ENCODE measurements at regions not wholly inside any gene's neighbourhood (a gene's known extent, or its start where the extent isn't known, plus 50 kb on each side); places are given as distances from the start of the nearest gene placed in this dataset.
"Not testable (repeated sequence)": the region's sequence is repeated elsewhere in the genome, so short reads cannot be mapped to it uniquely, and the experiment has no call there.

DNA sequence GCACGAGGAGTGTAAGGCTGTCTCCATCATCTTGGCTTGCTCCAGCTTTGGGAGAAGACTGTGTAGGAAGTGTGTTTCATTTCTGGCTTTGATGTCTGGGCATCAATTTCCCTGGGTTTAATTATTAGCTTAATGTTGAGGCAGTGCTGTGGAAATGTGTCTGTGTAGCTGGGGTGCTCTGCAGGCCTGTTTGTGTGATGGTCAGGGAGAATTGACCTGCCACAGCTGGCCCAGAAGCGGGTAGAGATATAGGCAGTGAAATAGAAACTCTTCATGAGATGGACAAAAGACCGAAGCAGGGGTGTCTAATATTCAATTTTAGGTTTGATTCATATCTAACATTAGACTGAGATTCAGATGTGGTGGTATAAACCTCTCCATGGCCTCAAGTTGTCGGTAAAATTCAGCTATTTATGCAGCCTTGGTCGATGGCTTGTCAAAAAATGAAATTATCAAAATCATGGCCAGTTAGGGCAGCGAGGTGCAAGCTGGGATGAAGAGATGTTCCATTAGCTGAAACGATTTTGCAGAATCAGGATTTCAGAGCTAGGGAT, 95.3 kb upstream of the SNX9 start:
- no peak overlapping the region for H3K9ac ChIP-seq (ENCODE audit: low read depth, low read length)
- H3K36me3 ChIP-seq (ENCODE audit: insufficient read depth, low read length) = no peaks in the 10 kb centered on the region
- peaks cover 9% of the 10 kb centered on the region; the same call in 1 of the 2 replicates for H3K9me3 ChIP-seq (ENCODE audit: control insufficient read depth, insufficient read depth, low read length)
- H3K4me1 ChIP-seq (ENCODE audit: insufficient read depth, low read length) = no peaks in the 10 kb centered on the region

DNA sequence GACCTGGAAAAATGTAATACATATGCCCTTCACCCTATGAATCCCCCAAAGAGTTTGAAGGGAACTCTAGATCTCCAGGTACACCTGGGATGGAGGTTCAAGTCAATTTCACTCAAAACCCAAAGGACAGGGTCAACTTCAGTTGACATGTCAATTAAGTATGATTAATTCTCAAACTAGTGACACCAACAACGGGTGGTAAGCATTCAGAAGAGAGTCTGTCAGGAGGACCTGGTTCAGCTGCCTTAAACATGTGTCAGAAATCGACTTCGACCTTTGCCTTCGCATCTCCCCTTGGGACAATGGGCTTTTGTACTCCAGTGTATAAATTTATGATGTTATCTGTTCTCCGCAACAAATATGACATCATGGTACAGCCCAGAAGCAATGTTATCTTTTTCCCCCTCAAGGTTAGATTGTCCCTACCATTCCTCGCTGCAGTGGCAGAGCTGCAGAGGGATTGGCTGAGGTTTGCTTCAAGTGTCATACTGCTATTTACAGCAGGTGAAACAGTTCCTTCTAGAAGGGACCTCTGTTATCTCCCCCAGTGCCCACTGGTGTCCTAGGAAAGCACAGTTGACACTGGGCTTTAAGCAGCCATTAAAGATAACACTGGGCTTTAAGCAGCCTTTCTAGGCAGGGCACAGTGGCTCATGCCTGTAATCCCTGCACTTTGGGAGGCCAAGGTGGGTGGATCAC, 94.7 kb upstream of the SNX9 start:
- H3K36me3 ChIP-seq (ENCODE audit: insufficient read depth, low read length) = no peaks in the 10 kb centered on the region
- peaks cover 9% of the 10 kb centered on the region; the same call in 1 of the 2 replicates for H3K9me3 ChIP-seq (ENCODE audit: control insufficient read depth, insufficient read depth, low read length)
- H3K9ac ChIP-seq (ENCODE audit: low read depth, low read length) = no peak overlapping the region
- H3K4me1 ChIP-seq (ENCODE audit: insufficient read depth, low read length) = no peaks in the 10 kb centered on the region

DNA sequence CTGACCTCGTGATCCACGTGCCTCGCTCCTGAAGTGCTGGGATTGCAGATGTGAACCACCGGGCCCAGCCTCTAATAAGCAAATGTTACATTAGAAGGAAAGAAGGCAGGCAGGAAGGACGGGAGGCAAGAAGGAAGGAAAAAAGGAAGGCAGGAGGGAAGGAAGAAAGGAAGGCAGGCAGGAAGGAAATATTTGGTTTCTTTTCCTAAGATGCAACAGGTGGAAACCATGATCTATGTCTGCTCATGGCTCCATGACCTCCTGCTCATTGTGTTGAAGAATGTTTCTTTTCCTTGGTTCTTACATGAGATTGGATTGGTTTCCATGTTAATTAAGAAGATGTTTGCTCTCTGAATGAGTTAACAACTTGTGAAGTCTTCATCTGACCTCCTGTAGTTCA, 91.8 kb upstream of the SNX9 start:
- Histone ChIP-seq H3K9me3 (ENCODE audit: control insufficient read depth, insufficient read depth, low read length) (no peaks in the 10 kb centered on the region), H3K36me3 (ENCODE audit: insufficient read depth, low read length) (no peaks in the 10 kb centered on the region), H3K9ac (ENCODE audit: low read depth, low read length) (no peak overlapping the region), H3K4me1 (ENCODE audit: insufficient read depth, low read length) (no peaks in the 10 kb centered on the region)

DNA sequence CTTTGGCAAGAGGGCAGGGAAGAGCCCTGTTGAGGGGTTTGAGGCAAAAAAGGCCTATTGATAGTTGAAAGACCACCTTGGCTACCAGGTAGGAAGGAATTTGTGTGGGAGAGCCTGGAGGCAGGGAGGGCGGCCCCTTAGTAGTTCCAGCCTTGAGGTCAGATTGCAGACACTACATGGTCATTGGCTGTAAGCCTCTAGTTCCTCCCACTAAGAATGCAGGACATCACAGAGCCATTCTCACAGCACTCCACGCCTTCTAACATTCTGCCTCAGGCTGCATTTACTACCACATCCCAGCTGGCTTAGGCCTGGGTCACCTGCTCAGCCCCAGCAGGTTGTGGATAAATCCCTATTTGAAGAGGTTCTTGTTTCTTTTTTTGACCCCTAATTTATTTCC, 91.0 kb upstream of the SNX9 start:
- Histone ChIP-seq H3K9ac (ENCODE audit: low read depth, low read length) (no peak overlapping the region), H3K4me1 (ENCODE audit: insufficient read depth, low read length) (no peaks in the 10 kb centered on the region), H3K9me3 (ENCODE audit: control insufficient read depth, insufficient read depth, low read length) (no peaks in the 10 kb centered on the region), H3K36me3 (ENCODE audit: insufficient read depth, low read length) (no peaks in the 10 kb centered on the region)

DNA sequence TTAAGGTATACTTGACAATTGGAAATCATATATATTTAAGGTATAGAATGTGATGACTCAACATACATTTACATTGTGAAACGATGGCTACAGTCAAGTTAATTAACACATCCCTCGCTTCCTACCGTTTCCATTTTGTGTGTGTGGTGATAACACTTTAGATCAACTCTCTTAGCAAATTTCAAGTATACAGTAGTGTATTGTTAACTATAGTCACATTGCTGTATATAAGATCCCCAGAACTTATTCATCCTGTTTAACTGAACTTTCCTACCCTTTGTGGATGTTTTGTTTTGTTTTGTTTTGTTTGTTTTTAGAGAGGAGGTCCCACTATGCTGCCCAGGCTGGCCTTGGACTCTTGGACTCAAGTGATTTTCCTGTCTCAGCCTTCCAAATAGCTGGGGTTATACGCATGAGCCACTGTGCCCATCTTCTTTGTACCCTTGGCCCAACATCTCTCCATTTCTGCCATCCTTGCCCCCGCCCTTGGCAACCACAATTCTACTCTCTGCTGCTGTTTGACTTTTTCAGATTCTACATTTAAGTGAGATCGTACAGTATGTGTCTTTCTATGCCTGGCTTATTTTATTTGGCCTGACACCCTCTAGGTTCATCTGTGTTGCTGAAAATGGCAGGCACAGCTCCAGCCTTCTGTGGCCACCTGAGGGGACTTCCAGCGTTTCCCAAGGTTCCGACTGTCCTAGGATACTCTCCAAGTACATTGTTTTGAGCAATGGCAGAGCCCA, 90.5 kb upstream of the SNX9 start:
- Histone ChIP-seq H3K36me3 (ENCODE audit: insufficient read depth, low read length) (no peaks in the 10 kb centered on the region), H3K9me3 (ENCODE audit: control insufficient read depth, insufficient read depth, low read length) (no peaks in the 10 kb centered on the region), H3K9ac (ENCODE audit: low read depth, low read length) (no peak overlapping the region), H3K4me1 (ENCODE audit: insufficient read depth, low read length) (no peaks in the 10 kb centered on the region)

DNA sequence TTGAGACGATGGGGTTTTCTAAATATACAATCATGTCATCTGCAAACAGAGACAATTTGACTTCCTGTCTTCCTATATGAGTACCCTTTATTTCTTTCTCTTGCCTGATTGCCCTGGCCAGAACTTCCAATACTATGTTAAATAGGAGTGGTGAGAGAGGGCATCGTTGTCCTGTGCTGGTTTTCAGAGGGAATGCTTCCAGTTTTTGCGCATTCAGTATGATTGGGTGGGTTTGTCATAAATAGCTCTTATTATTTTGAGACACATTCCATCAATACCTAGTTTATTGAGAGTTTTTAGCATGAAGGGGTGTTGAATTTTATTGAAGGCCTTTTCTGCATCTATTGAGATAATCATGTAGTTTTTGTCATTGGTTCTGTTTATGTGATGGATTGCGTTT, 86.5 kb upstream of the SNX9 start:
- not testable (repeated sequence) for H3K9me3 ChIP-seq (ENCODE audit: control insufficient read depth, insufficient read depth, low read length); H3K9ac ChIP-seq (ENCODE audit: low read depth, low read length); H3K36me3 ChIP-seq (ENCODE audit: insufficient read depth, low read length); H3K4me1 ChIP-seq (ENCODE audit: insufficient read depth, low read length)

DNA sequence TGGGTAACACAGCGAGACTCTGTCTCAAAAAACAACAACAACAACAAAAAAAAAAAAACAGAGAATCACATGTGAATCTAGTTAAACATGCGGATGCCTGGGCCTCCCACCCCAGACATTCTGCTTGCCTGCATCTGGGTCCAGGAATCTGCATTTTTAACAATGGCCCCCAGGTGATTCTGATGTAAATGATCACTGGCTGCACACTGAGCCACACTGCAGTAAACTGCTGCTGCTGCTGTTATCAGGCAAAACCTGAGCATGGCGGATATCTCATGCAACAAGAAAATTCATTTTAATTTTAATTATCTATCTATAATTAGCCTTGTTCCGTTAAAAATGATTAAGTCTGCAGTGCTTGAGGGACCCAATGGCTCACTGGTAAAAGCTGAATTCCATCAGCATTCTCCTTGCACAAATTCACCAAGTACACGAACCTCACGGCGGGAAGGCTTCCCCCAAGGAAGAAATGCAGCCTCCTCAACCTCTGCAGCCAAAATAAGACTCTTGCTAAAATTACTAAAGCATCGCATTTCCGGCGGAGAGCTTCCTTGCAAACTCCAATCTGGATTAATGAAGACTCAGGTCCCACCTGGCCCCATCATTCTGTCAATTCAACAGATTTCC, 81.6 kb upstream of the SNX9 start:
- Histone ChIP-seq H3K36me3 (ENCODE audit: insufficient read depth, low read length) (no peaks in the 10 kb centered on the region), H3K9me3 (ENCODE audit: control insufficient read depth, insufficient read depth, low read length) (no peaks in the 10 kb centered on the region), H3K9ac (ENCODE audit: low read depth, low read length) (no peak overlapping the region), H3K4me1 (ENCODE audit: insufficient read depth, low read length) (peaks cover 11% of the 10 kb centered on the region)

DNA sequence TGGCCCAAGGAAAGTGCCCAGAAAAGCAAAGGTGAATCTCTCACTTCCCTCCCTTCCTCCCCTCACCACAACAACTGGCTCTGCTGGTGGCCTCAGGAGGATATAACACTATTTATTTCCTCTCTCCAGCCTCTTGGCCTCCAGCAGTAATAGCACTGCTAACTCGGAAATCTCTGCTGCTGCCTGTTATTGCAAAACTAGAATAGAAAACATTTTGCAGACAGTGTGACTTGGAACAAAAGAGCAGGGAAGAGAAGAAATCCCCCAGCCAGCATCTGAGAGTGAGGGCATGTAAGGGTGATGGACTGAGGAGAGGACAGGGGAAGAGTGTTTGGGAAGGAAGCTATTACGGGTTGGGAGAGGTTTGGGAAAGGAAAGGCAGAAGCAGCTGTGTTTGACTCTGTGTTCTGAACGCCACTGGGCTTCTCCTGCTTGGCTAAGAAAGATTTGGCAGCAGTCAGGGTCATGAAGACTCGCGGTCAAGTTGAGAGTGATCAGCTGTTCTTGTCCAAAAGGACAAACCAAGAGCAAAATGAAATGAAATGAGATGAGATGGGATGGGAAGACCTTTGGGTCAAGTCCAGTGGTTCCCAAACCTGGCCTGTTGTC, 81.0 kb upstream of the SNX9 start:
- H3K9ac ChIP-seq (ENCODE audit: low read depth, low read length) = no peak overlapping the region
- peaks cover 11% of the 10 kb centered on the region for H3K4me1 ChIP-seq (ENCODE audit: insufficient read depth, low read length)
- H3K36me3 ChIP-seq (ENCODE audit: insufficient read depth, low read length) = no peaks in the 10 kb centered on the region
- H3K9me3 ChIP-seq (ENCODE audit: control insufficient read depth, insufficient read depth, low read length) = peaks cover 4% of the 10 kb centered on the region; the same call in 1 of the 2 replicates

DNA sequence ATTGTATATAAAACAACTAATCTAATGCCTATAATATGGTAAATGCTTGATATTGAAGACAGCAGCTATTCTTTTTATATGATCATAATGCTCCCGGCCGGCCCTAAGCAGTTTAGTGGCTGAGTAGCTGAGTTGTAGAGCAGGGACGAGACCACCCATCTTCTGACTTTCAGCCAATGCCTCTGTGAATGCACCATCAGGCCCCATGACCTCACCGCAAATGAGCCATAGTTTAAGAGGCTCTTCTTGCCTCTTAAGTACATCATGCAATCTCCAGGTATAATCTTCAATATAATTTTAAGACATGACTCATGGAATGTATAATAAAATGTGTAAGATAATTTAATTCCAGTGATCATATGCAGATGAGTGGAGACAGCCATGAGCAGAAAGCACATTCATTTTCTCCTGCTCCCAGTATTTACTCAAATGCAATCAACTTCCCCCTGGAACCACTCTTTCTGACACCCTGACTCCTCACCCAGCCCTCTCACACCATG, 78.9 kb upstream of the SNX9 start:
- H3K36me3 ChIP-seq (ENCODE audit: insufficient read depth, low read length) = no peaks in the 10 kb centered on the region
- H3K4me1 ChIP-seq (ENCODE audit: insufficient read depth, low read length) = peaks cover 11% of the 10 kb centered on the region
- peaks cover 6% of the 10 kb centered on the region; the same call in 1 of the 2 replicates for H3K9me3 ChIP-seq (ENCODE audit: control insufficient read depth, insufficient read depth, low read length)
- H3K9ac ChIP-seq (ENCODE audit: low read depth, low read length) = no peak overlapping the region

DNA sequence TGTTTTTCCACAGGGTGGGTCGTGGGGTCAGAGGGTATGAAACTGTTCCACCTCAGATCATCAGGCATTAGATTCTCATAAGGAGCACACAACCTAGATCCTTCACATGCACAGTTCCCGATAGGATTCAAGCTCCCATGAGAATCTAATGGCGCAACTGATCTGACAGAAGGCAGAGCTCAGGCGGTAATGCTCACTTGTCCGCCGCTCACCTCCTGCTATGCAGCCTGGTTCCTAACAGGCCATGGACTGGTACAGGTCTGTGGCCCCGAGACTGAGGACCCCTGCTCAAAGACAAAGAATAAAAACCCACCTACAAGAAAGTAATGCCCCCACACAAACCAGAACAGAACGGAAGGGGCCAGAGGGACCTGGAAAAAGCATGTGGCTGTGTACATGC, 76.1 kb upstream of the SNX9 start:
- peaks cover 6% of the 10 kb centered on the region; the same call in 1 of the 2 replicates for H3K9me3 ChIP-seq (ENCODE audit: control insufficient read depth, insufficient read depth, low read length)
- H3K36me3 ChIP-seq (ENCODE audit: insufficient read depth, low read length) = no peaks in the 10 kb centered on the region
- H3K9ac ChIP-seq (ENCODE audit: low read depth, low read length) = no peak overlapping the region
- H3K4me1 ChIP-seq (ENCODE audit: insufficient read depth, low read length) = peaks cover 6% of the 10 kb centered on the region

DNA sequence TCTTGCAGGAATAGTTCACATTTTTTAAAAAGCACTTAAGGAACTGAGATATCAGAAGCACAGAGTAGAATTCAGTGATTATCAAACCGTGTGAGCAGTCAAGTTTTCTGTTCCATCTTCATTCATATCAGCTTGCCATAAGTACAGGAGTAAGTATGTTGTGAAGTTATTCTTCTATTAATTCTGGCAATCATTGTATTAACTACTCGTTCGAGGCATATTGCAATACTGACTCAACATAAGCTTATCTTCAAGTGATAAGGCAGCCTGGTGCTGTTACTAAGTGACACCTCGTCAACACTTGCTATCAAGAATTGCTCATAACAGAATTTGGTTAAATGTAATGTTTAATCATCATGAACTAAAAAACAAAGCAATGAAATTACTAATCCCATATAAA, 75.7 kb upstream of the SNX9 start:
- Histone ChIP-seq H3K9me3 (ENCODE audit: control insufficient read depth, insufficient read depth, low read length) (peaks cover 6% of the 10 kb centered on the region; the same call in 1 of the 2 replicates), H3K36me3 (ENCODE audit: insufficient read depth, low read length) (no peaks in the 10 kb centered on the region), H3K9ac (ENCODE audit: low read depth, low read length) (no peak overlapping the region), H3K4me1 (ENCODE audit: insufficient read depth, low read length) (peaks cover 4% of the 10 kb centered on the region)

DNA sequence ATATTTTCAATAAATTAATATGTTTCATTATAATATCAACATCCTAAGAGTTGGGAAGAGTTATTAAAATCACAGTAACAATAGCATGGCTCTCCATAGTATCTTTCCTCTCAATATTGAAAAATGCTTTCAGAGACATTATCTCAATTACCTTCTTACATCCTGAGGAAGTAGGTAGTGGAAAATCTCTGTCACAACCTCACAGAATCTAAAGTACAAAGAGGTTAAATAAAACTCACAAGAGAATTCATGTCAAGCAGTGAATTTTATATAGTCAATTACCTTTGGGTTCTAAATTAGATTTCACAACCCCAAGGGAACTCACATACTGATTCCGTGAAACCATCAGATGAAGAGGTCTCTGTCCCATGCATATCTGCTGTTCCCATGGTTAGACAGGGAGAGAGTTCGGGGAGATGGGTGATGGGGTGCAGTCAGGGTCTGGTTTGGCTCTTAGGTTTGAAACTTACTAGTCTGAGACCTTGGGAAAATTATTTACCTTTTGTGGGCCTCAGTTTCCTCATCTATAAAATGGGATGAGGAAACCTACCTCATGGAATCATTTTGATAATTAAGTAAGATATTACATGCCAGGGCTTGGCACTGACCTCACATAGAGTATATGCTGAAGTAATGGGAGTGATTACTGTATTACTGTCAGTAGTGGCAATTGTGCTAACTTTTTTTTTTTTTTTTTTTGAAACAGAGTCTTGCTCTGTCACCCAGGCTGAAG, 74.0 kb upstream of the SNX9 start:
- Histone ChIP-seq H3K4me1 (ENCODE audit: insufficient read depth, low read length) (peaks cover 15% of the 10 kb centered on the region), H3K9ac (ENCODE audit: low read depth, low read length) (no peak overlapping the region), H3K36me3 (ENCODE audit: insufficient read depth, low read length) (no peaks in the 10 kb centered on the region), H3K9me3 (ENCODE audit: control insufficient read depth, insufficient read depth, low read length) (peaks cover 6% of the 10 kb centered on the region; the same call in 1 of the 2 replicates)

DNA sequence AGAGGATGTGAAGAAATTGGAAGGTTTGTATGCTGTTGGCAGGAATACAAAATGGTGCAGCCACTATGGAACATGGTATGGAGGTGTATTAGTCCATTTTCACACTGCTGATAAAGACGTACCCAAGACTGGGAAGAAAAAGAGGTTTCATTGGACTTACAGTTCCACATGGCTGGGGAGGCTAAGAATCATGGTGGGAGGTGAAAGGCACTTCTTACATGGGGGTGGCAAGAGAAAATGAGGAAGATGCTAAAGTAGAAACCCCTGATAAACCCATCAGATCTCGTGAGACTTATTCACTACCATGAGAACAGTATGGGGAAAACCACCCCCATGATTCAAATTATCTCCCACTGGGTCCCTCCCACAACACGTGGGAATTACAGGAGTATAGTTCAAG, 72.1 kb upstream of the SNX9 start:
- not testable (repeated sequence) for H3K9me3 ChIP-seq (ENCODE audit: control insufficient read depth, insufficient read depth, low read length); H3K9ac ChIP-seq (ENCODE audit: low read depth, low read length)
- H3K4me1 ChIP-seq (ENCODE audit: insufficient read depth, low read length) = peaks cover 20% of the 10 kb centered on the region

More for the DNA sequence above, 72.1 kb upstream of the SNX9 start:
- H3K36me3 ChIP-seq (ENCODE audit: insufficient read depth, low read length) = not testable (repeated sequence)
